ENCODE measurements at regions not wholly inside any gene's neighbourhood (a gene's known extent, or its start where the extent isn't known, plus 50 kb on each side); places are given as distances from the start of the nearest gene placed in this dataset.

GRCh38 chr3:78421247-78421966, 1346.4 kb downstream of the ROBO1 start:
- no peak for DNase-seq (ENCODE audit: low read depth)

GRCh38 chr3:78424656-78425055, 1343.1 kb downstream of the ROBO1 start:
- no peak for DNase-seq (ENCODE audit: low read depth)

GRCh38 chr3:78426454-78426853, 1341.3 kb downstream of the ROBO1 start:
- DNase-seq (ENCODE audit: low read depth): no peak

GRCh38 chr3:78427303-78427702, 1340.5 kb downstream of the ROBO1 start:
- DNase-seq (ENCODE audit: low read depth): no peak

GRCh38 chr3:78430741-78431140, 1337.1 kb downstream of the ROBO1 start:
- DNase-seq (ENCODE audit: low read depth): peak; percentile 23

- DNase-seq (ENCODE audit: low read depth): peak; percentile 38
Observed at GRCh38 chr3:78434801-78435200, 1333.0 kb downstream of the ROBO1 start.

- no peak for DNase-seq (ENCODE audit: low read depth)
Observed at GRCh38 chr3:78455166-78455565, 1312.6 kb downstream of the ROBO1 start.

- no peak for DNase-seq (ENCODE audit: low read depth)
Observed at GRCh38 chr3:78455712-78456433, 1311.9 kb downstream of the ROBO1 start.

GRCh38 chr3:78459796-78460195, 1308.0 kb downstream of the ROBO1 start:
- DNase-seq (ENCODE audit: low read depth): no peak

- DNase-seq (ENCODE audit: low read depth): no peak
Observed at GRCh38 chr3:78462021-78462420, 1305.8 kb downstream of the ROBO1 start.

- no peak for DNase-seq (ENCODE audit: low read depth)
Observed at GRCh38 chr3:78476076-78476475, 1291.7 kb downstream of the ROBO1 start.

- no peak for DNase-seq (ENCODE audit: low read depth)
Observed at GRCh38 chr3:78481050-78481449, 1286.7 kb downstream of the ROBO1 start.

- no peak for DNase-seq (ENCODE audit: low read depth)
Observed at GRCh38 chr3:78483090-78483489, 1284.7 kb downstream of the ROBO1 start.

GRCh38 chr3:78494851-78495250, 1272.9 kb downstream of the ROBO1 start:
- DNase-seq (ENCODE audit: low read depth): no peak

GRCh38 chr3:78495301-78495700, 1272.5 kb downstream of the ROBO1 start:
- DNase-seq (ENCODE audit: low read depth): no peak

- no peak for DNase-seq (ENCODE audit: low read depth)
Observed at GRCh38 chr3:78496501-78496900, 1271.3 kb downstream of the ROBO1 start.

GRCh38 chr3:78497021-78497420, 1270.8 kb downstream of the ROBO1 start:
- no peak for DNase-seq (ENCODE audit: low read depth)

- peak; percentile 16 for DNase-seq (ENCODE audit: low read depth)
Observed at GRCh38 chr3:78497767-78498166, 1270.0 kb downstream of the ROBO1 start.

GRCh38 chr3:78506061-78506460, 1261.7 kb downstream of the ROBO1 start:
- no peak for DNase-seq (ENCODE audit: low read depth)

- peak; percentile 43 for DNase-seq (ENCODE audit: low read depth)
Observed at GRCh38 chr3:78506581-78507195, 1261.1 kb downstream of the ROBO1 start.

- peak; percentile 81 for DNase-seq (ENCODE audit: low read depth)
Observed at GRCh38 chr3:78507196-78507984, 1260.4 kb downstream of the ROBO1 start.

- no peak for DNase-seq (ENCODE audit: low read depth)
Observed at GRCh38 chr3:78511840-78512239, 1256.0 kb downstream of the ROBO1 start.
